H9 (cell line): ENCODE measurements at regions not wholly inside any gene's neighbourhood (a gene's known extent, or its start where the extent isn't known, plus 50 kb on each side); places are given as distances from the start of the nearest gene placed in this dataset.

ENCODE experiments used
- DNase-seq: peaks from one replicate; pipeline ENCODE4 v3.0.0-alpha.2; 2017
- H2AFZ ChIP-seq: one replicate; pipeline ENCODE4 v1.6.1; 2013; ENCODE audit warnings: mild to moderate bottlenecking, low read length, control low read depth, moderate library complexity
- H2AK5ac ChIP-seq: 2 replicates; pipeline ENCODE4 v1.6.1; 2013; ENCODE audit warnings: low read length, control low read depth, mixed read lengths; ENCODE audit not compliant: insufficient read length
- H2BK120ac ChIP-seq: one replicate; pipeline ENCODE4 v1.6.1; 2013; ENCODE audit warnings: low read depth, mild to moderate bottlenecking, low read length, control low read depth, inconsistent platforms; ENCODE audit not compliant: poor library complexity, severe bottlenecking
- H2BK12ac ChIP-seq: 2 replicates; pipeline ENCODE4 v1.6.1; 2013; ENCODE audit warnings: low read length, control low read depth, mixed read lengths, low read depth; ENCODE audit not compliant: insufficient read length
- H2BK15ac ChIP-seq: 2 replicates; pipeline ENCODE4 v1.6.1; 2013; ENCODE audit warnings: low read depth, low read length, control low read depth
- H2BK20ac ChIP-seq: one replicate; pipeline ENCODE4 v1.6.1; 2013; ENCODE audit warnings: low read depth, mild to moderate bottlenecking, low read length, control low read depth, inconsistent platforms; ENCODE audit not compliant: poor library complexity, severe bottlenecking
- H2BK5ac ChIP-seq: 2 replicates; pipeline ENCODE4 v1.6.1; 2013; ENCODE audit warnings: low read length, control low read depth, mixed read lengths; ENCODE audit not compliant: insufficient read length
- H3K14ac ChIP-seq: 2 replicates; pipeline ENCODE4 v1.6.1; 2013; ENCODE audit warnings: low read length, control low read depth; ENCODE audit not compliant: insufficient read depth
- H3K18ac ChIP-seq: 2 replicates; pipeline ENCODE4 v1.6.1; 2013; ENCODE audit warnings: low read depth, mild to moderate bottlenecking, mixed read lengths, low read length, control low read depth; ENCODE audit not compliant: insufficient read length
- H3K23ac ChIP-seq: 2 replicates; pipeline ENCODE4 v1.6.1; 2013; ENCODE audit warnings: low read length, control low read depth, mixed read lengths, low read depth; ENCODE audit not compliant: insufficient read length
- H3K23me2 ChIP-seq: 2 replicates; pipeline ENCODE4 v1.6.1; 2013; ENCODE audit warnings: low read depth, mild to moderate bottlenecking, mixed read lengths, low read length, control low read depth; ENCODE audit not compliant: insufficient read length, poor library complexity, severe bottlenecking
- H3K27ac ChIP-seq: 2 replicates; pipeline ENCODE4 v1.5.1; 2013; ENCODE audit warnings: low read length, control low read depth, mixed read lengths, low read depth; ENCODE audit not compliant: insufficient read length
- H3K27me3 ChIP-seq: 2 replicates; pipeline ENCODE4 v1.6.1; 2013; ENCODE audit warnings: low read length, control low read depth, inconsistent platforms; ENCODE audit not compliant: insufficient read depth
- H3K4ac ChIP-seq: 2 replicates; pipeline ENCODE4 v1.6.1; 2013; ENCODE audit warnings: low read depth, mild to moderate bottlenecking, control low read depth, inconsistent platforms, low read length, moderate library complexity
- H3K4me1 ChIP-seq: 2 replicates; pipeline ENCODE4 v1.6.1; 2013; ENCODE audit warnings: low read length, control low read depth, inconsistent platforms; ENCODE audit not compliant: insufficient read depth
- H3K4me2 ChIP-seq: 2 replicates; pipeline ENCODE4 v1.6.1; 2013; ENCODE audit warnings: low read length, control low read depth, mixed read lengths; ENCODE audit not compliant: insufficient read length, insufficient read depth
- H3K56ac ChIP-seq: 2 replicates; pipeline ENCODE4 v1.6.1; 2013; ENCODE audit warnings: low read depth, mild to moderate bottlenecking, mixed read lengths, low read length, control low read depth; ENCODE audit not compliant: insufficient read length
- H3K79me1 ChIP-seq: 2 replicates; pipeline ENCODE4 v1.6.1; 2013; ENCODE audit warnings: low read depth, mild to moderate bottlenecking, moderate library complexity, low read length, control low read depth, inconsistent platforms; ENCODE audit not compliant: insufficient read depth, poor library complexity, severe bottlenecking
- H3K79me2 ChIP-seq: 2 replicates; pipeline ENCODE4 v1.6.1; 2013; ENCODE audit warnings: low read length, control low read depth, inconsistent platforms; ENCODE audit not compliant: insufficient read depth
- H3K9ac ChIP-seq: 2 replicates; pipeline ENCODE4 v1.6.1; 2013; ENCODE audit warnings: low read length, control low read depth, mixed read lengths; ENCODE audit not compliant: insufficient read length; ENCODE audit errors: extremely low read depth
- H3K9me3 ChIP-seq: one replicate; pipeline ENCODE4 v1.6.1; 2013; ENCODE audit warnings: low read depth, low read length, inconsistent platforms; ENCODE audit not compliant: control insufficient read depth
- H3T11ph ChIP-seq: one replicate; pipeline ENCODE4 v1.6.1; 2013; ENCODE audit warnings: mild to moderate bottlenecking, low read length, control low read depth, inconsistent platforms
- H4K20me1 ChIP-seq: one replicate; pipeline ENCODE4 v1.6.1; 2013; ENCODE audit not compliant: control insufficient read depth, insufficient read length, insufficient read depth
- H4K5ac ChIP-seq: 2 replicates; pipeline ENCODE4 v1.6.1; 2013; ENCODE audit warnings: low read depth, mild to moderate bottlenecking, mixed read lengths, low read length, control low read depth; ENCODE audit not compliant: insufficient read length
- H4K8ac ChIP-seq: replicated peaks from 2 replicates; pipeline ENCODE4 v1.6.1; 2013; ENCODE audit warnings: low read length, control low read depth, mixed read lengths, low read depth; ENCODE audit not compliant: insufficient read length
- H4K91ac ChIP-seq: 2 replicates; pipeline ENCODE4 v1.6.1; 2013; ENCODE audit warnings: low read depth, mild to moderate bottlenecking, moderate library complexity, mixed read lengths, low read length, control low read depth; ENCODE audit not compliant: insufficient read length
- H3K27ac Mint-ChIP-seq, 3 experiments: 2 replicates in 2 of 3; 3 replicates in 1 of 3; pipeline ENCODE4 v1.8.0; 2020 to 2021; ENCODE audit warnings: mixed read lengths in 3 of 3, mild to moderate bottlenecking in 1 of 3, moderate library complexity in 1 of 3
- H3K27me3 Mint-ChIP-seq: 2 replicates; pipeline ENCODE4 v1.8.0; 2021; ENCODE audit warnings: low read depth, mild to moderate bottlenecking, moderate library complexity, mixed read lengths
- H3K36me3 Mint-ChIP-seq, 3 experiments: 2 replicates in 2 of 3; 3 replicates in 1 of 3; pipeline ENCODE4 v1.8.0; 2020 to 2021; ENCODE audit warnings: low read depth in 3 of 3, mixed read lengths in 3 of 3; ENCODE audit not compliant: insufficient read depth in 1 of 3
- H3K4me1 Mint-ChIP-seq, 2 experiments: 2 replicates each; pipeline ENCODE4 v1.8.0; 2020; ENCODE audit warnings: mixed read lengths in 2 of 2
- H3K4me3 Mint-ChIP-seq, 2 experiments: 2 replicates in 1 of 2; 3 replicates in 1 of 2; pipeline ENCODE4 v1.8.0; 2020 to 2021; ENCODE audit warnings: mild to moderate bottlenecking in 2 of 2, mixed read lengths in 2 of 2, moderate library complexity in 1 of 2
- H3K9me3 Mint-ChIP-seq, 2 experiments: 2 replicates in 1 of 2; 3 replicates in 1 of 2; pipeline ENCODE4 v1.8.0; 2020; ENCODE audit warnings: mild to moderate bottlenecking in 2 of 2, mixed read lengths in 2 of 2, moderate library complexity in 1 of 2
- WGBS: extraction: QIAGEN DNeasy Blood & Tissue Kit; methylation state at CpG from one replicate; pipeline ENCODE4 v1.1.7; 2013; ENCODE audit warnings: missing lambda C conversion rate, low lambda C conversion rate, mixed read lengths; ENCODE audit not compliant: insufficient read length; ENCODE audit errors: extremely low coverage; 5-methylcytosine and 5-hydroxymethylcytosine counted together
- TF ChIP-seq, protein P1 (sequence below): fragments of 200-600 bp; sonication (generic); conservative IDR thresholded peaks from 3 replicates; pipeline ENCODE4 v1.8.0; 2021; ENCODE audit warnings: antibody characterized with exemption, mild to moderate bottlenecking

DNA sequence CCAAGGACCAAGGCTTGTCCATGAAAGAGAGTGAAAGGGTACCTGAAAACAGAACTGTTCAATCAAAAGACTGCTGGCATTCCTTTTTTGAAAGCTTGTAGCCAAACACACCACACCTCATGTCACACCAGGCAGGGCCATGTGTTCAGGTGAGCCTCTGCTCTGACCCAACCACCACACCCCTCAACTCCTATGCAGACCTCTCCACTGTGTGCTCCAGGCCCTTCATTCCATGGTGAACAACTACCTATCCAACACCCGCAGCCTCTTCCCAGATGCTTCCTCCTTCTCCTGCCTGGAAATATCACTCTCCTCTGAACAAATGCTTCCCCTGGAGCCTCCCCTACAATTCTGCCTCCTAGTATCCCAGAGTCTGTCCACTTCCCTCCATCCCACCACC is 166.6 kb downstream of the AVL9 start:
- Histone ChIP-seq H2BK120ac (no peak overlapping the region), H4K91ac (no peak overlapping the region), H3K27me3 (no peaks in the 10 kb centered on the region), H3T11ph (no peak overlapping the region), H3K23ac (no peak overlapping the region), H3K14ac (no peak overlapping the region), H3K18ac (no peak overlapping the region), H2BK12ac (no peak overlapping the region), H4K8ac (no peak overlapping the region), H4K5ac (no peak overlapping the region), H3K9me3 (no peaks in the 10 kb centered on the region), H3K9ac (no peak overlapping the region), H3K4ac (no peak overlapping the region), H3K27ac (no peak overlapping the region), H2BK15ac (no peak overlapping the region), H3K79me2 (no peaks in the 10 kb centered on the region), H4K20me1 (no peaks in the 10 kb centered on the region), H3K23me2 (no peaks in the 10 kb centered on the region), H2AK5ac (no peak overlapping the region), H2BK5ac (no peak overlapping the region), H3K56ac (no peak overlapping the region), H2BK20ac (no peak overlapping the region), H2AFZ (no peak overlapping the region), H3K4me2 (no peak overlapping the region), H3K79me1 (no peaks in the 10 kb centered on the region), H3K4me1 (no peaks in the 10 kb centered on the region; the same call in 1 of the 2 replicates)
- Mint-ChIP-seq H3K4me3 (no peak overlapping the region), H3K36me3 (peaks cover 0 to under 1% (median 0%) of the 10 kb centered on the region in 3 experiments; a peak in 2 of 7 replicates), H3K27ac (peak overlapping the region in 1 of 3 experiments; percentile 91; a peak in 1 of 7 replicates), H3K27me3 (no peaks in the 10 kb centered on the region; the same call in 1 of the 2 replicates), H3K4me1 (peaks cover 12 to 33% of the 10 kb centered on the region in 2 experiments), H3K9me3 (no peaks in the 10 kb centered on the region)
- DNase-seq: no peak
- no CpG with 5 or more reads among the region's 1 CpG for WGBS
- TF ChIP-seq, protein P1, sequence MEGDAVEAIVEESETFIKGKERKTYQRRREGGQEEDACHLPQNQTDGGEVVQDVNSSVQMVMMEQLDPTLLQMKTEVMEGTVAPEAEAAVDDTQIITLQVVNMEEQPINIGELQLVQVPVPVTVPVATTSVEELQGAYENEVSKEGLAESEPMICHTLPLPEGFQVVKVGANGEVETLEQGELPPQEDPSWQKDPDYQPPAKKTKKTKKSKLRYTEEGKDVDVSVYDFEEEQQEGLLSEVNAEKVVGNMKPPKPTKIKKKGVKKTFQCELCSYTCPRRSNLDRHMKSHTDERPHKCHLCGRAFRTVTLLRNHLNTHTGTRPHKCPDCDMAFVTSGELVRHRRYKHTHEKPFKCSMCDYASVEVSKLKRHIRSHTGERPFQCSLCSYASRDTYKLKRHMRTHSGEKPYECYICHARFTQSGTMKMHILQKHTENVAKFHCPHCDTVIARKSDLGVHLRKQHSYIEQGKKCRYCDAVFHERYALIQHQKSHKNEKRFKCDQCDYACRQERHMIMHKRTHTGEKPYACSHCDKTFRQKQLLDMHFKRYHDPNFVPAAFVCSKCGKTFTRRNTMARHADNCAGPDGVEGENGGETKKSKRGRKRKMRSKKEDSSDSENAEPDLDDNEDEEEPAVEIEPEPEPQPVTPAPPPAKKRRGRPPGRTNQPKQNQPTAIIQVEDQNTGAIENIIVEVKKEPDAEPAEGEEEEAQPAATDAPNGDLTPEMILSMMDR: no peak
